Kidney (tissue), 13 donors: ENCODE measurements at regions not wholly inside any gene's neighbourhood (a gene's known extent, or its start where the extent isn't known, plus 50 kb on each side); places are given as distances from the start of the nearest gene placed in this dataset.

Source experiments
- DNase-seq, 5 donors: peaks; one replicate each; pipeline ENCODE4 v3.0.0-alpha.2; 2013 to 2020
- FAIRE-seq: peaks from 2 replicates; lab custom pipeline; 2012; peaks lifted over from hg19 to GRCh38; lab: Jason Lieb, UNC
- H3K27ac ChIP-seq, 2 donors: one replicate each; pipeline ENCODE4 v1.7.0; 2013; ENCODE audit warnings: low read depth in 2 of 2, low read length in 2 of 2, inconsistent platforms in 1 of 2
- H3K27me3 ChIP-seq: one replicate; pipeline ENCODE4 v1.7.1; 2013; ENCODE audit warnings: low read length, inconsistent platforms; ENCODE audit not compliant: control insufficient read depth, insufficient read depth
- H3K36me3 ChIP-seq, 3 donors: one replicate each; pipeline versions ENCODE4 v1.7.0 to v1.7.1; 2013; ENCODE audit warnings: low read length in 3 of 3, control low read depth in 1 of 3, inconsistent platforms in 1 of 3; ENCODE audit not compliant: insufficient read depth in 3 of 3, control insufficient read depth in 2 of 3
- H3K4me1 ChIP-seq, 3 donors: one replicate each; pipeline versions ENCODE4 v1.7.0 to v1.7.1; 2013; ENCODE audit warnings: low read length in 3 of 3, inconsistent platforms in 1 of 3, low read depth in 1 of 3; ENCODE audit not compliant: control insufficient read depth in 2 of 3, insufficient read depth in 2 of 3
- H3K4me3 ChIP-seq, 3 donors: one replicate each; pipeline versions ENCODE4 v1.7.0 to v1.8.1; 2013; ENCODE audit warnings: low read length in 3 of 3, control low read depth in 1 of 3, inconsistent platforms in 1 of 3
- H3K9ac ChIP-seq, 3 donors: one replicate each; pipeline versions ENCODE4 v1.7.0 to v1.7.1; 2013; ENCODE audit warnings: low read length in 3 of 3, control low read depth in 1 of 3, inconsistent platforms in 1 of 3
- H3K9me3 ChIP-seq, 3 donors: one replicate each; pipeline versions ENCODE4 v1.7.0 to v1.7.1; 2013; ENCODE audit warnings: low read length in 3 of 3, control low read depth in 1 of 3, inconsistent platforms in 1 of 3; ENCODE audit not compliant: control insufficient read depth in 2 of 3, insufficient read depth in 1 of 3
- intact Hi-C: fragments of 100-400 bp; cut with DNase I; formaldehyde crosslinking; loops from one replicate; pipeline ENCODE4 v1.11.1; 2022
- TF ChIP-seq, protein P1 (sequence below): IDR thresholded peaks from 3 replicates; pipeline ENCODE4 v1.5.1; 2012; ENCODE audit warnings: mild to moderate bottlenecking, moderate library complexity, borderline replicate concordance; ENCODE audit not compliant: insufficient read depth; ENCODE audit errors: extremely low read depth
- donor health status: control.
- donor health status: control.
- donor health status: control.
- donor health status: control.
- donor health status: control.
- donor health status: DM: yes; HTN: yes; CAD: no.
- donor health status: Normal renal cell carcinoma (clear cell type).

DNA sequence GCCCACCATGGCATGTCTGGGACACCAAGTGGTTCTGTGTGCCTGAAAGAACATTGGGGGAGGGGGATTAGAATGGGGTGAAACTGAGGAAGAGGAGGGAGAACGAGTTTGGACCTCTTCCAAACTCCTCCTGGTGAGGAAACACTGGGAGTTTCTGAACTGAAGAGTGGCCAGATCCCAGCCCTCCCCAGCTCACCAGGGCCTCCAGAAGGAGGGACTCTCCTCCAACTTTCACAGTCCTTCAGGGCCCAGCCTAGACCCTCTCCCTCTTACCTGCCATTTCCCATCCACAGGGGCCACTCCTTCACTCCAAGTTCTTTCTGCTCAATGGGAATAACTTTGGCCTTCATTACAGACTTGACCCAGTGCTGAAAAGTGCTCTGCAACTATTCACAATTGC lies 132.0 kb upstream of the FOXK1 start:
- intact Hi-C loops, result no loop called here
- no peak overlapping the region for H3K27ac ChIP-seq
- no peaks in the 10 kb centered on the region for H3K27me3 ChIP-seq
- peaks cover 0 to 6% (median 0%) of the 10 kb centered on the region in 3 donors for H3K9me3 ChIP-seq
- no peaks in the 10 kb centered on the region for H3K4me1 ChIP-seq
- H3K9ac ChIP-seq, result no peak overlapping the region
- no peak overlapping the region for H3K4me3 ChIP-seq
- FAIRE-seq (no peak), DNase-seq (no peak)
- TF ChIP-seq, protein P1, sequence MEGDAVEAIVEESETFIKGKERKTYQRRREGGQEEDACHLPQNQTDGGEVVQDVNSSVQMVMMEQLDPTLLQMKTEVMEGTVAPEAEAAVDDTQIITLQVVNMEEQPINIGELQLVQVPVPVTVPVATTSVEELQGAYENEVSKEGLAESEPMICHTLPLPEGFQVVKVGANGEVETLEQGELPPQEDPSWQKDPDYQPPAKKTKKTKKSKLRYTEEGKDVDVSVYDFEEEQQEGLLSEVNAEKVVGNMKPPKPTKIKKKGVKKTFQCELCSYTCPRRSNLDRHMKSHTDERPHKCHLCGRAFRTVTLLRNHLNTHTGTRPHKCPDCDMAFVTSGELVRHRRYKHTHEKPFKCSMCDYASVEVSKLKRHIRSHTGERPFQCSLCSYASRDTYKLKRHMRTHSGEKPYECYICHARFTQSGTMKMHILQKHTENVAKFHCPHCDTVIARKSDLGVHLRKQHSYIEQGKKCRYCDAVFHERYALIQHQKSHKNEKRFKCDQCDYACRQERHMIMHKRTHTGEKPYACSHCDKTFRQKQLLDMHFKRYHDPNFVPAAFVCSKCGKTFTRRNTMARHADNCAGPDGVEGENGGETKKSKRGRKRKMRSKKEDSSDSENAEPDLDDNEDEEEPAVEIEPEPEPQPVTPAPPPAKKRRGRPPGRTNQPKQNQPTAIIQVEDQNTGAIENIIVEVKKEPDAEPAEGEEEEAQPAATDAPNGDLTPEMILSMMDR, result no peak
- no peaks in the 10 kb centered on the region for H3K36me3 ChIP-seq

DNA sequence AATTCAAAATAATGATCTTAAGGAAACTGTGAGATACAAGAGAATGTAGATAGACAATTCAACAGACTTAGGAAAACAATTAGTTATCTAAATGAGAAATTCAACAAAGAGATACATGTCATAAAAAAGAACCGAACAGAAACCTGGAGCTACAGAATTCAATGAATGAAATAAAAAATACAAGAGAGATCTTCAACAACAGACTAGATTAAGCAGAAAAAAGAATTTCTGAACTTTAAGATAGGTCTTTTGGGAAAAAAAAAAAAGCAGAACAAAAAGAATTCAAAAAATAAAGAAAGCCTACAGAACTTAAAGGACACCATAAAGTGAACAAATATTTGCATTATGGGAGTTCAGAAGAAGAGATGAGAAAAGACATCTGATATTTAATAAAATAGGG lies 129.1 kb upstream of the FOXK1 start:
- FAIRE-seq (no peak), DNase-seq (no peak)
- no peak overlapping the region for H3K9ac ChIP-seq
- no peaks in the 10 kb centered on the region for H3K4me1 ChIP-seq
- H3K9me3 ChIP-seq, result peaks cover 0 to 6% (median 0%) of the 10 kb centered on the region in 3 donors
- no peaks in the 10 kb centered on the region for H3K27me3 ChIP-seq
- TF ChIP-seq, protein P1, result no peak
- H3K36me3 ChIP-seq, result no peaks in the 10 kb centered on the region
- no peak overlapping the region for H3K4me3 ChIP-seq
- intact Hi-C loops, result no loop called here
- no peak overlapping the region for H3K27ac ChIP-seq

DNA sequence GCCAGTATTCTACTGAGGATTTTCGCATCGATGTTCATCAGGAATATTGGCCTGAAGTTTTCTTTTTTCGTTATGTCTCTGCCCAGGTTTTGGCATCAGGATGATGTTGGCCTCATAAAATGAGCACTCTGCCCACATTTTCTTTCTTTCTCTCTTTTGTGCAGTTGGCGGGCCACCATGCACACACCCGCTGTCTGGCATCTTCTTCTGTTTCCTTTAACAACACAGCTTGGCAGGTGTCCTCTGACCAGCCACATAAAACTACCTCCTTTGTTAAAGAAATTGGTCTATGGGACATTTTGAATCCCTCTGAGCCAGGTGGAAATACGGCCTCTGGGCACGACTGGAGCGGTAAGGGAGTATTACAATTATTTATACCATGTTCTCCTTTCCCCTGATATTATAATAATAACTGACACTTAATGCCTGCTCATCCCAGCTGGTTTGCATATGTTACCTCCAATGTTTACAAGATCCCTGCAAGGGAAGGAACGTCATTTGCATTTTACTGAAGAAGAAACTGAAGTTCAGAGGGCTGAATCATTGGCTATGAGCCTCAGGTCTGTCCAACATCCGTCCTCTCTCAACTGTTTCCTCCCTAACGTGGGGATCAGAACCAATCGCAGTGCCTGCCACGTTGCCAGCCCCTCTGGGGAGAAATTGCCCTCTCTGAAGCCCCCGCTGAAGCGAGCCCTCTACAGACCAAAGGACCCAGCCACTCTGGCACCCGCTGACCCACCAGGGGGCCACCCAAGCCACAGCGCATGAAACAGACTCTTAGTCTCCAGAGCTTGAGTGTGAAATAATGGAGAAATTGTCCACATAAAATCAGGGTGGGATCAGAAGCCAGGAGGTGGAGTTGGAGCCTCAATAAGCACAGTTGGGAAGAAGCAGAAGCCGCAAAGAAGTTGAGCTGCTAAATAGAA lies 125.0 kb upstream of the FOXK1 start:
- H3K4me3 ChIP-seq, result no peak overlapping the region
- H3K27ac ChIP-seq, result no peak overlapping the region
- FAIRE-seq (no peak), DNase-seq (no peak)
- H3K4me1 ChIP-seq, result no peaks in the 10 kb centered on the region
- TF ChIP-seq, protein P1, result no peak
- intact Hi-C loops, result no loop called here
- H3K36me3 ChIP-seq, result no peaks in the 10 kb centered on the region
- H3K9me3 ChIP-seq, result peaks cover 0 to 6% (median 0%) of the 10 kb centered on the region in 3 donors
- no peak overlapping the region for H3K9ac ChIP-seq
- no peaks in the 10 kb centered on the region for H3K27me3 ChIP-seq
